ENCODE measurements at regions not wholly inside any gene's neighbourhood (a gene's known extent, or its start where the extent isn't known, plus 50 kb on each side); places are given as distances from the start of the nearest gene placed in this dataset.

- H3K36me3 ChIP-seq (ENCODE audit: control insufficient read depth in 2 of 2, insufficient read depth in 1 of 2, low read length in 2 of 2): no peaks in the 10 kb centered on the region
- H3K4me1 ChIP-seq (ENCODE audit: control insufficient read depth, insufficient read depth, low read length): no peaks in the 10 kb centered on the region
- TF ChIP-seq ZNF707 (tag by site-specific recombination; IDR thresholded peaks at IDR 0.05) (no peak), ZFHX2 (tag by site-specific recombination; conservative IDR thresholded peaks at IDR 0.05) (0 out of 2 replicates have a peak, but pooled peaks have one; percentile 7), OSR2 (tag by site-specific recombination; IDR thresholded peaks at IDR 0.05) (no peak)
- no peaks in the 10 kb centered on the region for H3K9me3 ChIP-seq (ENCODE audit: control insufficient read depth, insufficient read depth, low read depth, low read length)
- ChIA-PET POLR2A (no interaction called here), CTCF (no interaction called here)
- no peak overlapping the region for H3K27ac ChIP-seq (ENCODE audit: extremely low read depth, low read depth, low read length)
- H3K4me3 ChIP-seq (ENCODE audit: low read depth, low read length): no peak overlapping the region
Measured at GRCh38 chr13:39976481-39976880, 321.0 kb downstream of the COG6 start.

- Histone ChIP-seq H3K4me1 (ENCODE audit: control insufficient read depth, insufficient read depth, low read length) (no peaks in the 10 kb centered on the region), H3K27ac (ENCODE audit: extremely low read depth, low read depth, low read length) (no peak overlapping the region), H3K4me3 (ENCODE audit: low read depth, low read length) (no peak overlapping the region), H3K9me3 (ENCODE audit: control insufficient read depth, insufficient read depth, low read depth, low read length) (no peaks in the 10 kb centered on the region), H3K36me3 (ENCODE audit: control insufficient read depth in 2 of 2, insufficient read depth in 1 of 2, low read length in 2 of 2) (no peaks in the 10 kb centered on the region)
- ChIA-PET POLR2A (no interaction called here), CTCF (no interaction called here)
- no peak for TF ChIP-seq TRIM28 (IDR thresholded peaks at IDR 0.05; ENCODE audit: borderline replicate concordance, low read length)
- TF ChIP-seq ZNF223 (tag by site-specific recombination; IDR thresholded peaks at IDR 0.05): no peak
- no peak for TF ChIP-seq PATZ1 (tag by site-specific recombination; IDR thresholded peaks at IDR 0.05)
- TF ChIP-seq ZNF292 (tag by site-specific recombination; IDR thresholded peaks at IDR 0.05; ENCODE audit: borderline replicate concordance, low read depth): no peak
- TF ChIP-seq SP2 (tag by site-specific recombination; IDR thresholded peaks at IDR 0.05): no peak
- TF ChIP-seq ZNF398 (tag by site-specific recombination; IDR thresholded peaks at IDR 0.05): no peak
- TF ChIP-seq ZNF747 (tag by site-specific recombination; IDR thresholded peaks at IDR 0.05): no peak
- TF ChIP-seq, protein P1, sequence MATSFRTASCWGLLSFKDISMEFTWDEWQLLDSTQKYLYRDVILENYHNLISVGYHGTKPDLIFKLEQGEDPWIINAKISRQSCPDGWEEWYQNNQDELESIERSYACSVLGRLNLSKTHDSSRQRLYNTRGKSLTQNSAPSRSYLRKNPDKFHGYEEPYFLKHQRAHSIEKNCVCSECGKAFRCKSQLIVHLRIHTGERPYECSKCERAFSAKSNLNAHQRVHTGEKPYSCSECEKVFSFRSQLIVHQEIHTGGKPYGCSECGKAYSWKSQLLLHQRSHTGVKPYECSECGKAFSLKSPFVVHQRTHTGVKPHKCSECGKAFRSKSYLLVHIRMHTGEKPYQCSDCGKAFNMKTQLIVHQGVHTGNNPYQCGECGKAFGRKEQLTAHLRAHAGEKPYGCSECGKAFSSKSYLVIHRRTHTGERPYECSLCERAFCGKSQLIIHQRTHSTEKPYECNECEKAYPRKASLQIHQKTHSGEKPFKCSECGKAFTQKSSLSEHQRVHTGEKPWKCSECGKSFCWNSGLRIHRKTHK (tag by site-specific recombination; IDR thresholded peaks at IDR 0.05): no peak
- no peak for TF ChIP-seq PBX3 (CRISPR knock-in tag; IDR thresholded peaks at IDR 0.05)
- TF ChIP-seq ZNF529 (tag by site-specific recombination; IDR thresholded peaks at IDR 0.05; ENCODE audit: insufficient replicate concordance): no peak
- no peak for TF ChIP-seq MZF1 (tag by site-specific recombination; IDR thresholded peaks at IDR 0.05; ENCODE audit: borderline replicate concordance)
- no peak for TF ChIP-seq ZNF174 (tag by site-specific recombination; IDR thresholded peaks at IDR 0.05)
- TF ChIP-seq REPIN1 (tag by site-specific recombination; IDR thresholded peaks at IDR 0.05; ENCODE audit: low read depth): no peak
- TF ChIP-seq ZNF658 (tag by site-specific recombination; IDR thresholded peaks at IDR 0.05): no peak
- TF ChIP-seq TCF7L2 (IDR thresholded peaks at IDR 0.05; ENCODE audit: borderline replicate concordance, low read depth, low read length): no peak
Measured at GRCh38 chr13:39981056-39981455, 325.6 kb downstream of the COG6 start.
